ENCODE measurements at regions not wholly inside any gene's neighbourhood (a gene's known extent, or its start where the extent isn't known, plus 50 kb on each side); places are given as distances from the start of the nearest gene placed in this dataset.

DNA sequence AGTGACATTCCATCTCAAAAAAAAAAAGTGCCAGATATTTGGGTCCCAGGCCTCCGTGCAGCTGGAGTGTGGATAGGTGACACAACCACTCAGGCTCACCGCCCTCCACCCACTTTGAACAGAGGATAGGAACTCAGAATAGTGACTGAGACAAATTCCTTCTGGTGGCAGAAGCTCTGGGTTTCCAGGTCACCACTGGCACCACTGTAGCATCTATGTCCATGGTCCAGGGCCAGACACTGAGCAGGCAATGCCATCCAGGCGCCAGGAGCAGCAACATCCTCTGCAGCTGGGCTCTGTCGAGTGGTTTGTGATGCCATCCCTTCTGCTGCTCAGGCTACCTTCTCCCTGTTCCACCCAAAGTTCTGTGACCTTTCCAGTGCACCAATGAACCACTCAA is 81.5 kb upstream of the PTPRM start:
- no peak for TF ChIP-seq CTCF (IDR thresholded peaks at IDR 0.05; ENCODE audit: unreplicated experiment)
- no peaks in the 10 kb centered on the region for H3K36me3 Mint-ChIP-seq (ENCODE audit: insufficient read depth, unreplicated experiment)
- no peaks in the 10 kb centered on the region for H3K4me1 Mint-ChIP-seq (ENCODE audit: insufficient read depth, unreplicated experiment)
- ChIA-PET POLR2A (interaction anchor here (0.6 kb wide), 1 partner anchor 19 kb away, joined by 3 read pairs; no protein-coding TSS in a partner anchor), CTCF (interaction anchor here (0.9 kb wide), 1 partner anchor 33 kb away, joined by 3 read pairs; no protein-coding TSS in a partner anchor)
- intact Hi-C loops (cut with micrococcal nuclease), result no loop called here
- no peak for DNase-seq (ENCODE audit: unreplicated experiment)
- no peak overlapping the region for H3K4me3 Mint-ChIP-seq (ENCODE audit: unreplicated experiment)
- BruUV-seq (replicated peaks), result no TSS peak
- no peak overlapping the region for H3K27ac Mint-ChIP-seq (ENCODE audit: low read depth, unreplicated experiment)
- H3K27me3 Mint-ChIP-seq (ENCODE audit: insufficient read depth, unreplicated experiment), result no peaks in the 10 kb centered on the region
- H3K9me3 Mint-ChIP-seq (ENCODE audit: unreplicated experiment), result peaks cover 6% of the 10 kb centered on the region

DNA sequence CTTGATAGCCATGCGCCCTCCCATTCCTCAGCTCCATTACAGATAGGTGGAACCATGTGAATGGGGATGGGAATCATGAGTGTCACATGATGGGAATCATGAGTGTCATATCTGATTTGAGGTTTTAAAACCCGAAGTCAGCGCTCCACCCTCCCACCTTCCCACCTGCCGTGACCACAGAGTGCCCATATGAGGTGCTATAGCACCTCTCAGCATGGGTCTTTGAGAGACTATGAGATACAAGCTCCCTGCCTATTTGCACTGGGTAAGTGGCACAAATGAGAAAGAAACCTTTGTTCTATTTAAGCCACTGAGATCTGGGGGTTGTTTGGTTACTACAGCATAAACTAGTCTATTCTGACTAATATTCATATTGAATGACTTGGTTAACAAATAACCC is 78.5 kb upstream of the PTPRM start:
- no peak for TF ChIP-seq CTCF (IDR thresholded peaks at IDR 0.05; ENCODE audit: unreplicated experiment)
- POLR2A ChIA-PET, result no interaction called here
- intact Hi-C loops (cut with micrococcal nuclease), result no loop called here
- H3K27ac Mint-ChIP-seq (ENCODE audit: low read depth, unreplicated experiment), result no peak overlapping the region
- DNase-seq (ENCODE audit: unreplicated experiment), result no peak
- peaks cover 14% of the 10 kb centered on the region for H3K9me3 Mint-ChIP-seq (ENCODE audit: unreplicated experiment)
- no peak overlapping the region for H3K4me3 Mint-ChIP-seq (ENCODE audit: unreplicated experiment)
- CTCF ChIA-PET, result interaction anchor here (1.1 to 1.8 kb wide), 2 partner anchors 10 to 79 kb away, joined by 3 to 5 read pairs; partner anchors contain the start of gene PTPRM
- H3K27me3 Mint-ChIP-seq (ENCODE audit: insufficient read depth, unreplicated experiment), result no peaks in the 10 kb centered on the region
- H3K4me1 Mint-ChIP-seq (ENCODE audit: insufficient read depth, unreplicated experiment), result no peaks in the 10 kb centered on the region
- BruUV-seq (replicated peaks), result no TSS peak
- no peaks in the 10 kb centered on the region for H3K36me3 Mint-ChIP-seq (ENCODE audit: insufficient read depth, unreplicated experiment)

DNA sequence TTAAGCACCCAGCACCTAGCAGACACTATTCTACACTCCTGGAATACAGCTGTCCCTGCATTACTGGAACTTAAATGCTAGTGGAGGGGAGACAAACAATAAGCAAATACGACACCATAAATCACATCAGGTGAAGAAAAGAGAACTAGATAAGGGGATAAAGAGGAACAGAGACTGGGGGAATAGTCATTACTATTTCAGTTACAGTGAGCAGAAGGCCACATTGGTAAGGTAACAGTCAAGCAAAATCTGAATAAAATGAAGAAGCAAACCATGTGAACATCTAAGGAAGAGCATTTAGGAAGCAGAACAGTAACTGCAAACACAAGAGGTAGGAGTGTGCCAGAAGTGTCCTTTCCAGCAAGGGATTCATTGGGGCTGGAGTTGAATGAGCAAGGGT is 77.0 kb upstream of the PTPRM start:
- ChIA-PET CTCF (interaction anchor here (0.5 to 0.7 kb wide), 2 partner anchors 215 to 769 kb away, joined by 3 to 4 read pairs; no protein-coding TSS in a partner anchor), POLR2A (no interaction called here)
- intact Hi-C loops (cut with micrococcal nuclease), result no loop called here
- Mint-ChIP-seq H3K36me3 (ENCODE audit: insufficient read depth, unreplicated experiment) (no peaks in the 10 kb centered on the region), H3K4me1 (ENCODE audit: insufficient read depth, unreplicated experiment) (no peaks in the 10 kb centered on the region), H3K9me3 (ENCODE audit: unreplicated experiment) (peaks cover 14% of the 10 kb centered on the region), H3K27ac (ENCODE audit: low read depth, unreplicated experiment) (no peak overlapping the region), H3K4me3 (ENCODE audit: unreplicated experiment) (no peak overlapping the region), H3K27me3 (ENCODE audit: insufficient read depth, unreplicated experiment) (no peaks in the 10 kb centered on the region)
- no peak for DNase-seq (ENCODE audit: unreplicated experiment)
- no TSS peak for BruUV-seq (replicated peaks)
- no peak for TF ChIP-seq CTCF (IDR thresholded peaks at IDR 0.05; ENCODE audit: unreplicated experiment)

DNA sequence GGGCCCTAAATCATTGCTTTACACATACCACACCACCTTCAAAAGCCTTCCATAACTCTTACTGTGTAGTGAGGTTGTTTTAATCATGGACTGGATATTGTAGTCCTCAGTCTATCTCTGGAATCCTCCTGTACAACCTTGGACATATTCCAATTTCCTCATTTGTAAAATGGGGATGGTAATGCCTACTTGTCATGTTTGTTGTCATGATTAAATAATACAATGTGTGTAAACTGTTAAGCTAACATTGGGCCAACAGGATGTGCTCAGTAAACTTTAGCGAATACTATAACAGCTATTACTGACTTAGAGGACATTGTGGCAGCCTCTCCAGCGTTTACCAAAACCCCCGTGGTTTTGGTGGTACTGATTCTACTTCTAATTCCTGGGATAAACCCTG is 74.7 kb upstream of the PTPRM start:
- Mint-ChIP-seq H3K9me3 (ENCODE audit: unreplicated experiment) (peaks cover 14% of the 10 kb centered on the region), H3K4me1 (ENCODE audit: insufficient read depth, unreplicated experiment) (no peaks in the 10 kb centered on the region), H3K27me3 (ENCODE audit: insufficient read depth, unreplicated experiment) (no peaks in the 10 kb centered on the region), H3K36me3 (ENCODE audit: insufficient read depth, unreplicated experiment) (no peaks in the 10 kb centered on the region), H3K27ac (ENCODE audit: low read depth, unreplicated experiment) (no peak overlapping the region), H3K4me3 (ENCODE audit: unreplicated experiment) (no peak overlapping the region)
- no TSS peak for BruUV-seq (replicated peaks)
- no peak for TF ChIP-seq CTCF (IDR thresholded peaks at IDR 0.05; ENCODE audit: unreplicated experiment)
- intact Hi-C loops (cut with micrococcal nuclease), result no loop called here
- no peak for DNase-seq (ENCODE audit: unreplicated experiment)
- ChIA-PET POLR2A (no interaction called here), CTCF (interaction anchor here (1.1 kb wide), 1 partner anchor 74 kb away, joined by 3 read pairs; no protein-coding TSS in a partner anchor)
